Heart left ventricle (tissue), 16 donors: ENCODE measurements at regions not wholly inside any gene's neighbourhood (a gene's known extent, or its start where the extent isn't known, plus 50 kb on each side); places are given as distances from the start of the nearest gene placed in this dataset.

Experiments used
- ATAC-seq, 4 donors: fragments of 200-7000 bp; cut with Tn5 transposase; one replicate each; pipeline ENCODE4 v1.9.1; 2020 to 2022; ENCODE audit warnings: moderate library complexity in 4 of 4, mild to moderate bottlenecking in 3 of 4, moderate number of reproducible peaks in 1 of 4
- DNase-seq, 5 donors: peaks; one replicate each; pipeline ENCODE4 v3.0.0-alpha.2; 2020
- H3K27ac ChIP-seq, 12 donors: fragments of 200-600 bp; sonication (generic) in 4 of 12; one replicate each; pipeline versions ENCODE4 v1.5.0 to v1.8.0; 2016 to 2022; ENCODE audit warnings: mild to moderate bottlenecking in 2 of 12
- H3K27me3 ChIP-seq, 9 donors: fragments of 200-600 bp; sonication (generic) in 2 of 9; one replicate each; pipeline versions ENCODE4 v1.5.1 to v1.8.0; 2016 to 2022; ENCODE audit warnings: mild to moderate bottlenecking in 3 of 9
- H3K36me3 ChIP-seq, 9 donors: fragments of 200-600 bp; sonication (generic) in 2 of 9; one replicate each; pipeline versions ENCODE4 v1.5.0 to v1.8.0; 2018 to 2022; ENCODE audit warnings: mild to moderate bottlenecking in 2 of 9
- H3K4me1 ChIP-seq, 12 donors: fragments of 200-600 bp; sonication (generic) in 4 of 12; one replicate each; pipeline versions ENCODE4 v1.5.0 to v1.8.0; 2016 to 2022; ENCODE audit warnings: mild to moderate bottlenecking in 3 of 12
- H3K4me3 ChIP-seq, 12 donors: fragments of 200-600 bp; sonication (generic) in 4 of 12; one replicate each; pipeline versions ENCODE4 v1.5.0 to v1.8.0; 2017 to 2022; ENCODE audit warnings: mild to moderate bottlenecking in 9 of 12, moderate library complexity in 4 of 12
- H3K9me3 ChIP-seq, 12 donors: fragments of 200-600 bp; sonication (generic) in 4 of 12; one replicate each; pipeline versions ENCODE4 v1.5.0 to v1.8.0; 2016 to 2022; ENCODE audit warnings: mild to moderate bottlenecking in 1 of 12
- POLR2A ChIP-seq, 2 donors: fragments of 450-650 bp; IDR thresholded peaks; one replicate each; pipeline ENCODE4 v1.6.1; 2017; ENCODE audit warnings: antibody characterized with exemption in 2 of 2, mild to moderate bottlenecking in 2 of 2, moderate library complexity in 2 of 2
- WGBS, 4 donors: extraction: QIAGEN DNeasy Blood & Tissue Kit in 2 of 4; methylation state at CpG; one replicate each; pipeline versions ENCODE4 v1.1.5 to v1.1.7; 2013 to 2018; 5-methylcytosine and 5-hydroxymethylcytosine counted together
- intact Hi-C, 10 donors: fragments of 100-400 bp; cut with DNase I; formaldehyde crosslinking; loops; one replicate each; pipeline versions ENCODE4 v1.11.1 to v1.14.2; 2022
- TF ChIP-seq, protein P1 (sequence below), 12 donors: fragments of 200-600 bp; sonication (generic) in 4 of 12; IDR thresholded peaks; one replicate each; pipeline versions ENCODE4 v1.5.0 to v1.8.0; 2018 to 2022; ENCODE audit warnings: antibody characterized with exemption in 12 of 12, mild to moderate bottlenecking in 5 of 12
- donor health status: ischemic (EF 13 %, LVEDD 7.1; RV severe dilation, severe dysfunction).
- donor health status: healthy with polysubstance abuse.
- donor health status: DM: no; HTN: yes; CAD: no.
- donor health status: DM: no; HTN: no; CAD: no.
- donor health status: ischemic (EF 25% LVEDD 6.9; RV normal size, moderate dysfunction).
- donor health status: ischemic (EF 25% LVEDD 5.7; RV mildly dilated, moderate dysfunction).
- donor health status: healthy.
- donor health status: DM: yes; HTN: yes; CAD: no.
- donor health status: ischemic (EF 35%, LVEDD 5.7; RV mildly dilated, moderate dysfunction).
- donor health status: nonischemic (EF 11% LVEDD 7.7; RV severe dilation, severe dysfunction).
- donor health status: DM: yes; HTN: yes; CAD: no.
- donor health status: PGD.
- donor health status: ischemic (EF 29% LVEDD 5.4; RV normal size, mild dysfunction).
- donor health status: nonischemic (EF 23%, LVEDD 6.1; RV moderate dilation, normal function).

- DNase-seq (no peak), ATAC-seq (no peak)
- H3K27ac ChIP-seq = no peak overlapping the region
- TF ChIP-seq, protein P1, sequence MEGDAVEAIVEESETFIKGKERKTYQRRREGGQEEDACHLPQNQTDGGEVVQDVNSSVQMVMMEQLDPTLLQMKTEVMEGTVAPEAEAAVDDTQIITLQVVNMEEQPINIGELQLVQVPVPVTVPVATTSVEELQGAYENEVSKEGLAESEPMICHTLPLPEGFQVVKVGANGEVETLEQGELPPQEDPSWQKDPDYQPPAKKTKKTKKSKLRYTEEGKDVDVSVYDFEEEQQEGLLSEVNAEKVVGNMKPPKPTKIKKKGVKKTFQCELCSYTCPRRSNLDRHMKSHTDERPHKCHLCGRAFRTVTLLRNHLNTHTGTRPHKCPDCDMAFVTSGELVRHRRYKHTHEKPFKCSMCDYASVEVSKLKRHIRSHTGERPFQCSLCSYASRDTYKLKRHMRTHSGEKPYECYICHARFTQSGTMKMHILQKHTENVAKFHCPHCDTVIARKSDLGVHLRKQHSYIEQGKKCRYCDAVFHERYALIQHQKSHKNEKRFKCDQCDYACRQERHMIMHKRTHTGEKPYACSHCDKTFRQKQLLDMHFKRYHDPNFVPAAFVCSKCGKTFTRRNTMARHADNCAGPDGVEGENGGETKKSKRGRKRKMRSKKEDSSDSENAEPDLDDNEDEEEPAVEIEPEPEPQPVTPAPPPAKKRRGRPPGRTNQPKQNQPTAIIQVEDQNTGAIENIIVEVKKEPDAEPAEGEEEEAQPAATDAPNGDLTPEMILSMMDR (IDR thresholded peaks at IDR 0.05) = no peak
- no peak for TF ChIP-seq POLR2A (IDR thresholded peaks at IDR 0.05)
- H3K4me1 ChIP-seq = no peaks in the 10 kb centered on the region
- intact Hi-C loops = loop anchor here in 5 of 10 donors (5.0 to 10.0 kb wide), 7 partner anchors 67 to 1235 kb away; no protein-coding TSS in a partner anchor
- H3K27me3 ChIP-seq = no peaks in the 10 kb centered on the region
- no peaks in the 10 kb centered on the region for H3K9me3 ChIP-seq
- H3K36me3 ChIP-seq = no peaks in the 10 kb centered on the region
- no peak overlapping the region for H3K4me3 ChIP-seq
- WGBS, 4 donors = 77 to 84% (median 80%) methylated on average over 1 of the region's 1 CpG
Measured at GRCh38 chr2:49259926-49260325, 105.6 kb upstream of the FSHR start.

DNA sequence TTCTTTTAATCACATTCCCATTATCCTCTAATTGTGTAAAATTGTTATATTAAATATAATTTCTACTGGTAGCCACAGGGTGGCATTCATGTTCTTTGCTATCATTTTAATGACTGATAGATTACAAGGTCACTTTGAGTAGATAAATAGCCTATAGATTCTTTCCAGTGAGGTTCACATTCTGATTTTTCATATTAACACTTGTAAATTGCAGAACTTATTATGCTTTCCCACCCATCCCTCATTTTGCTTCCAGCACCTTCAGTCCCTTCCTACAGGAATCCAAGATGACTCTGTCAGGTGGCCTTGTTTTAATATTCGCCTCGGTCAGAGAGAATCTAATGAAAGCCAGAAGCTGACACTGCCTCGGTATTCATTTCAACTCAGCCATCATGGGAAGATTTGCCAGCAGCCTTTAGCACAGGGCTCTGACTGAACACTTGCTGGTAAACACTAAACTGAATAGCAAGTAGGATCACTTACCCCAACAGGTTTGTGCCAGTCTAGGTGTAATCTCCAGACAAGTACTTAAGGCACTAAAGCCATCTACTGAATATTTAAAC, 101.2 kb upstream of the FSHR start:
- no peak overlapping the region for H3K27ac ChIP-seq
- TF ChIP-seq, protein P1 (IDR thresholded peaks at IDR 0.05) = peak in 9 of 12 donors; percentile 19 to 55 (median 36)
- TF ChIP-seq POLR2A (IDR thresholded peaks at IDR 0.05) = no peak
- H3K9me3 ChIP-seq = no peaks in the 10 kb centered on the region
- no peaks in the 10 kb centered on the region for H3K4me1 ChIP-seq
- DNase-seq (no peak), ATAC-seq (no peak)
- no peaks in the 10 kb centered on the region for H3K36me3 ChIP-seq
- no peak overlapping the region for H3K4me3 ChIP-seq
- 41 to 57% (median 45%) methylated on average over 3 of the region's 3 CpGs for WGBS, 4 donors
- intact Hi-C loops = loop anchor here in 5 of 10 donors (5.0 to 10.0 kb wide), 6 partner anchors 72 to 1239 kb away; no protein-coding TSS in a partner anchor
- H3K27me3 ChIP-seq = no peaks in the 10 kb centered on the region

DNA sequence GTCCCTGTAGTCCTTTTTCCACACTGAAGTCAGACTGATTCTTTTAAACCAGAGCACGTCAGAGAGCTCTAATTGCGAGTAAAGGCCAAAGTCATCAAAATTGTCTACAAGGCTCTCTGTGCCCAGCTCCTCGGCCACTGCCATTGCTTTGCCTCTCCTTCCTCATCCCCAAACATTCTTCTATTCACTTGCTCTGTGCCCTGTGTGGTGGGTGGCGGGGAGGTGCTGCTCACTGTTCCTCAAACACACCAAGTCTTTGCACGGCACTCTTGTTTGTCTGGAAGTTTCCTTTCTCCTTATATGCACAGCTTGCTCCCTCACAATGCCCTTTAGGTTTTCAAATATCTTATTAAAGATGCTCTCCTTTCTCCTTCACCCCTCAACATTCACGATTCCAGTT, 100.1 kb upstream of the FSHR start:
- TF ChIP-seq, protein P1 (IDR thresholded peaks at IDR 0.05) = no peak
- no peak for TF ChIP-seq POLR2A (IDR thresholded peaks at IDR 0.05)
- no peak for DNase-seq
- no peaks in the 10 kb centered on the region for H3K4me1 ChIP-seq
- H3K4me3 ChIP-seq = no peak overlapping the region
- no peaks in the 10 kb centered on the region for H3K36me3 ChIP-seq
- ATAC-seq = no peak
- H3K27ac ChIP-seq = no peak overlapping the region
- intact Hi-C loops = loop anchor here in 3 of 10 donors (10.0 kb wide), 4 partner anchors 80 to 1240 kb away; no protein-coding TSS in a partner anchor
- no peaks in the 10 kb centered on the region for H3K27me3 ChIP-seq
- 66 to 78% (median 70%) methylated on average over 6 of the region's 6 CpGs for WGBS, 4 donors
- no peaks in the 10 kb centered on the region for H3K9me3 ChIP-seq

GRCh38 chr2:49251766-49252165, 97.5 kb upstream of the FSHR start:
- Histone ChIP-seq H3K9me3 (peaks cover 0 to 6% (median under 1%) of the 10 kb centered on the region in 12 donors), H3K4me1 (no peaks in the 10 kb centered on the region), H3K27me3 (no peaks in the 10 kb centered on the region), H3K36me3 (no peaks in the 10 kb centered on the region), H3K27ac (no peak overlapping the region), H3K4me3 (no peak overlapping the region)
- ATAC-seq (no peak), DNase-seq (no peak)
- intact Hi-C loops = loop anchor here in 3 of 10 donors (10.0 kb wide), 4 partner anchors 83 to 1243 kb away; no protein-coding TSS in a partner anchor
- whole genome bisulfite sequencing, 4 donors = 91 to 94% (median 92%) methylated on average over 1 of the region's 1 CpG
- TF ChIP-seq, protein P1 (IDR thresholded peaks at IDR 0.05) = no peak
- no peak for TF ChIP-seq POLR2A (IDR thresholded peaks at IDR 0.05)
